MCF 10A (cell line): ENCODE measurements at regions not wholly inside any gene's neighbourhood (a gene's known extent, or its start where the extent isn't known, plus 50 kb on each side); places are given as distances from the start of the nearest gene placed in this dataset.
A peak's percentile ranks its signal among the peaks of the same experiment; 100 is the strongest.

Source experiments
- BruUV-seq: library from RNA; stranded (reverse); fragments of 400-500 nt; replicated peaks from 2 replicates; lab custom pipeline; 2021; lab: Mats Ljungman, UMichigan
- CTCF ChIA-PET: fragments of 300-600 bp; sonication (Branson Sonifier 250); formaldehyde crosslinking; extraction: SDS; loops from one replicate; lab custom pipeline; 2021; ENCODE audit warnings: antibody characterized with exemption, inconsistent platforms; lab: Yijun Ruan, JAX
- POLR2A ChIA-PET: fragments of 300-600, 350-650 bp; sonication (Branson Sonifier 250); formaldehyde crosslinking; extraction: SDS; loops from one replicate; lab custom pipeline; 2020; ENCODE audit warnings: antibody characterized with exemption, inconsistent platforms; lab: Yijun Ruan, JAX
- DNase-seq: peaks from one replicate; pipeline ENCODE4 v3.0.0-alpha.2; 2018; ENCODE audit not compliant: unreplicated experiment
- H3K27ac Mint-ChIP-seq: one replicate; pipeline ENCODE4 v1.8.0; 2022; ENCODE audit warnings: mild to moderate bottlenecking, low read depth, mixed read lengths; ENCODE audit not compliant: unreplicated experiment
- H3K27me3 Mint-ChIP-seq: one replicate; pipeline ENCODE4 v1.8.0; 2022; ENCODE audit warnings: mixed read lengths; ENCODE audit not compliant: insufficient read depth, unreplicated experiment
- H3K36me3 Mint-ChIP-seq: one replicate; pipeline ENCODE4 v1.8.0; 2022; ENCODE audit warnings: mild to moderate bottlenecking, moderate library complexity, mixed read lengths; ENCODE audit not compliant: insufficient read depth, unreplicated experiment
- H3K4me1 Mint-ChIP-seq: one replicate; pipeline ENCODE4 v1.8.0; 2022; ENCODE audit warnings: mixed read lengths; ENCODE audit not compliant: insufficient read depth, unreplicated experiment
- H3K4me3 Mint-ChIP-seq: one replicate; pipeline ENCODE4 v1.8.0; 2022; ENCODE audit warnings: mild to moderate bottlenecking, moderate library complexity, mixed read lengths; ENCODE audit not compliant: unreplicated experiment
- H3K9me3 Mint-ChIP-seq: one replicate; pipeline ENCODE4 v1.8.0; 2022; ENCODE audit warnings: mixed read lengths; ENCODE audit not compliant: unreplicated experiment
- intact Hi-C: fragments of 100-400 bp; cut with micrococcal nuclease; formaldehyde crosslinking; loops from 2 replicates; pipeline ENCODE4 v1.14.1; 2022
- TF ChIP-seq, protein P1 (sequence below): fragments of 200-600 bp; IDR thresholded peaks from one replicate; pipeline ENCODE4 v1.8.0; 2022; ENCODE audit warnings: antibody characterized with exemption, mild to moderate bottlenecking; ENCODE audit not compliant: unreplicated experiment

DNA sequence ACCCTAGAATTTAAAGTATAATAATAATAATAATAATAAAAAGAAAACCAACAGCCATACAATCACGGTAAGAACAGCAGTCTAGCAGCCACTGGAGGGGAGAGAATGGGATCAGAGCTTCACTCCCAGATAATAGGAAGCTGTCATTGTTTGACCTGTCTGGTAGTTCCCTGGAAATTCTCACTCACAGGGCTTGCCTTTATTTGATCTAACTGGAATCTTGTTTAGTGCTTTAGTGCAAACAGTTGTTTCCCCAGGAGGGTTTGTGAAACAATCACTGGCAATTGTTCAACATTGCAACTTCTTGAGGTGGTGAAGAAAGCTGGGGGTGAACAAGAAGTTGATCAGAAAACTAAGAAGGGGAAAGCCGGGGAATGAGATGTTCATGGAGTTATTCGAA is 68.7 kb upstream of the PTCSC3 start:
- H3K27me3 Mint-ChIP-seq, result no peaks in the 10 kb centered on the region
- ChIA-PET POLR2A (no interaction called here), CTCF (no interaction called here)
- intact Hi-C loops, result no loop called here
- no peaks in the 10 kb centered on the region for H3K9me3 Mint-ChIP-seq
- H3K4me3 Mint-ChIP-seq, result no peak overlapping the region
- H3K4me1 Mint-ChIP-seq, result no peaks in the 10 kb centered on the region
- H3K36me3 Mint-ChIP-seq, result no peaks in the 10 kb centered on the region
- TF ChIP-seq, protein P1, sequence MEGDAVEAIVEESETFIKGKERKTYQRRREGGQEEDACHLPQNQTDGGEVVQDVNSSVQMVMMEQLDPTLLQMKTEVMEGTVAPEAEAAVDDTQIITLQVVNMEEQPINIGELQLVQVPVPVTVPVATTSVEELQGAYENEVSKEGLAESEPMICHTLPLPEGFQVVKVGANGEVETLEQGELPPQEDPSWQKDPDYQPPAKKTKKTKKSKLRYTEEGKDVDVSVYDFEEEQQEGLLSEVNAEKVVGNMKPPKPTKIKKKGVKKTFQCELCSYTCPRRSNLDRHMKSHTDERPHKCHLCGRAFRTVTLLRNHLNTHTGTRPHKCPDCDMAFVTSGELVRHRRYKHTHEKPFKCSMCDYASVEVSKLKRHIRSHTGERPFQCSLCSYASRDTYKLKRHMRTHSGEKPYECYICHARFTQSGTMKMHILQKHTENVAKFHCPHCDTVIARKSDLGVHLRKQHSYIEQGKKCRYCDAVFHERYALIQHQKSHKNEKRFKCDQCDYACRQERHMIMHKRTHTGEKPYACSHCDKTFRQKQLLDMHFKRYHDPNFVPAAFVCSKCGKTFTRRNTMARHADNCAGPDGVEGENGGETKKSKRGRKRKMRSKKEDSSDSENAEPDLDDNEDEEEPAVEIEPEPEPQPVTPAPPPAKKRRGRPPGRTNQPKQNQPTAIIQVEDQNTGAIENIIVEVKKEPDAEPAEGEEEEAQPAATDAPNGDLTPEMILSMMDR, result no peak
- DNase-seq, result no peak
- H3K27ac Mint-ChIP-seq, result no peak overlapping the region
- BruUV-seq, result no TSS peak

DNA sequence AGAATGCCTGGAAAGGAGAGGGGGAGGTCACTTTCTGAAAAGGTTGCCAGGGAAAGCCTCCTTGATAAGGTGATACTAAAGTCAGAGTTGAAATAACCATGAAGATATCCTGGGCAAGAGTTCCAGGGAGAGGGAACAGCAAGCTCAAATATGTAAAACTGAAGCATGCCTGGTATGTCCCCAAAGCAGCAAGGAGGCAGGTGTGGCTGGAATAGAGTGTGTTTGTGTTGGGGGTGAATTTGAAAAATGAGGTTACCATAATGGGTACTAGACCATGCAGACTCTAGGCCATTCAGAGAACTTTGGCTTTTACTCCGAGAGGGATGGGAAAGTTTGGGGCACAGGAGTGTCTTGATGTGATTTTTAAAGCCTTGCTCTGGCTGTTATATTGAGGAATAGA is 66.7 kb upstream of the PTCSC3 start:
- peaks cover 9% of the 10 kb centered on the region for H3K4me1 Mint-ChIP-seq
- intact Hi-C loops, result no loop called here
- POLR2A ChIA-PET, result no interaction called here
- CTCF ChIA-PET, result interaction anchor here (0.6 to 1.4 kb wide), 5 partner anchors 10 to 173 kb away, joined by 3 to 9 read pairs (median 3); no protein-coding TSS in a partner anchor
- H3K27me3 Mint-ChIP-seq, result no peaks in the 10 kb centered on the region
- TF ChIP-seq, protein P1, result no peak
- DNase-seq, result no peak
- no peak overlapping the region for H3K27ac Mint-ChIP-seq
- no peaks in the 10 kb centered on the region for H3K9me3 Mint-ChIP-seq
- BruUV-seq, result no TSS peak
- H3K4me3 Mint-ChIP-seq, result no peak overlapping the region
- no peaks in the 10 kb centered on the region for H3K36me3 Mint-ChIP-seq

DNA sequence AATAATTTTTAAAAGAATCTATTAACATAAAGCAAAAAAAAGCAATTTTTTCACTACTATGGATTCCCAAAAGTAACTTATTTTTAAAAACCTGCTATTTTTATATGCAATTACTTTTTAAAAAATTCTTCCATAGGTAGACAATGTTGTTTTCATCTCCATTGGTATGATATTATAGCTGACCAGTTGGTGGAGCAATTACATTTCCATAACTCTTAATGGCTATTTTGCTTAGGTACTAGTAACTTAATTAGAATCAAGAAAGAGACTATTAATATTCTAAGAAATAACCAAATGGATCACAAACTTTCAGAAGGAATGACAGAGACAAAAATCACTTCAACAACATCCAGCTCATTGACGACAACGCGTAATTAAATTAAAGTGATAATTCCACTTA is 64.7 kb upstream of the PTCSC3 start:
- no peak overlapping the region for H3K4me3 Mint-ChIP-seq
- H3K27me3 Mint-ChIP-seq, result no peaks in the 10 kb centered on the region
- no peak overlapping the region for H3K27ac Mint-ChIP-seq
- no TSS peak for BruUV-seq
- intact Hi-C loops, result no loop called here
- H3K9me3 Mint-ChIP-seq, result no peaks in the 10 kb centered on the region
- ChIA-PET CTCF (interaction anchor here (1.0 to 1.6 kb wide), 5 partner anchors 21 to 313 kb away, joined by 3 to 5 read pairs (median 5); no protein-coding TSS in a partner anchor), POLR2A (interaction anchor here (1.2 kb wide), 1 partner anchor 134 kb away, joined by 3 read pairs; no protein-coding TSS in a partner anchor)
- peaks cover 9% of the 10 kb centered on the region for H3K4me1 Mint-ChIP-seq
- DNase-seq, result no peak
- TF ChIP-seq, protein P1, result no peak
- H3K36me3 Mint-ChIP-seq, result no peaks in the 10 kb centered on the region

DNA sequence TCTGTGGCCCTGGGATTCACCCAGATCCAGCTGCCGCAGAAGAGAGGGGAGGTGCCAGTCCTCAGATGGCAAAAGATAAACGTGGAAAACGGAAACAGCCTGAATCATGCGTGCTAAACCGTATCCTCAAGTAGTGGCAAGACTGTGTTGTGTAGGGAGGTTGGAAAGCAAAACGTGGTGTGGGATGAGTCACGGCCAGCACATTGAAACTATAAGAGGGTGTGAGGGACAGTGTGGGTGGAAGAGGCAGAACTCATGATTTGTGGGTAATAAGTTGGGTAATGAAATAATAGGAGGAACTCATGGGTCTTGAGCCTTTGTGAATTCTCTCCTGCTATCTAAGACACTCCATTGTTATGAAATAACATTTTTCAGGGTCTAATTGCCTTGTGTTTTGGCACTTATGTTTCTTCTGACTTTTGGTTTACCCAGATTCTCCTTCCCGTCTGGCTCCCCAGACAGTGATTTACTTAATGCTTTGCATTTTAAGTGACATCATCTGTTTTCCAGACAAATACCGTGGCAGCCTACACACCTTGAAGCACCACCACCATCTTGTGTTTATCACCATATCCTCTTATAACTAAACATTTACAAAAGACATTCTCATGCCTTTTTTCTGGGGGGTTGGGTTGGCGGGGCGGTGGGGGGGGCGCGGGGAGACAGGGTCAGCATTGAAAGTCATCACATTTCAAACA is 62.3 kb upstream of the PTCSC3 start:
- Mint-ChIP-seq H3K36me3 (no peaks in the 10 kb centered on the region), H3K27ac (peak overlapping the region; percentile 74), H3K4me1 (peaks cover 9% of the 10 kb centered on the region), H3K27me3 (no peaks in the 10 kb centered on the region), H3K4me3 (peak overlapping the region; percentile 16), H3K9me3 (no peaks in the 10 kb centered on the region)
- TF ChIP-seq, protein P1, result no peak
- BruUV-seq, result no TSS peak
- intact Hi-C loops, result no loop called here
- CTCF ChIA-PET, result interaction anchor here (0.7 to 1.1 kb wide), 2 partner anchors 135 to 170 kb away, joined by 3 to 4 read pairs; no protein-coding TSS in a partner anchor
- DNase-seq, result peak; percentile 88
- POLR2A ChIA-PET, result interaction anchor here (0.7 kb wide), 1 partner anchor 21 kb away, joined by 3 read pairs; no protein-coding TSS in a partner anchor
